Liver (tissue), 7 donors: ENCODE measurements at regions not wholly inside any gene's neighbourhood (a gene's known extent, or its start where the extent isn't known, plus 50 kb on each side); places are given as distances from the start of the nearest gene placed in this dataset.
"Not testable (repeated sequence)": the region's sequence is repeated elsewhere in the genome, so short reads cannot be mapped to it uniquely, and the experiment has no call there.

Source experiments
- DNase-seq: peaks from one replicate; pipeline ENCODE4 v3.0.0-alpha.2; 2017; ENCODE audit warnings: low spot score
- H3K27ac ChIP-seq, 2 donors: one replicate each; pipeline ENCODE4 v1.7.0; 2013; ENCODE audit warnings: inconsistent platforms in 2 of 2, low read length in 2 of 2, control low read depth in 1 of 2, low read depth in 1 of 2, mild to moderate bottlenecking in 1 of 2
- H3K27me3 ChIP-seq, 4 donors: one replicate each; pipeline versions ENCODE4 v1.6.1 to v1.7.0; 2013; ENCODE audit warnings: low read length in 3 of 4, inconsistent platforms in 1 of 4, mild to moderate bottlenecking in 1 of 4, moderate library complexity in 1 of 4; ENCODE audit not compliant: control insufficient read depth in 4 of 4, insufficient read depth in 4 of 4
- H3K36me3 ChIP-seq, 4 donors: one replicate each; pipeline versions ENCODE4 v1.6.1 to v1.7.0; 2013; ENCODE audit warnings: low read length in 3 of 4, mild to moderate bottlenecking in 3 of 4, low read depth in 1 of 4, moderate library complexity in 1 of 4; ENCODE audit not compliant: control insufficient read depth in 4 of 4, insufficient read depth in 3 of 4
- H3K4me1 ChIP-seq, 4 donors: one replicate each; pipeline versions ENCODE4 v1.6.1 to v1.7.0; 2013; ENCODE audit warnings: low read length in 3 of 4, mild to moderate bottlenecking in 3 of 4, moderate library complexity in 1 of 4; ENCODE audit not compliant: control insufficient read depth in 4 of 4, insufficient read depth in 4 of 4
- H3K4me3 ChIP-seq, 3 donors: one replicate each; pipeline versions ENCODE4 v1.6.1 to v1.7.0; 2013; ENCODE audit warnings: low read length in 3 of 3, control low read depth in 1 of 3, low read depth in 1 of 3, mild to moderate bottlenecking in 1 of 3
- H3K9ac ChIP-seq, 2 donors: one replicate each; pipeline ENCODE4 v1.7.0; 2013; ENCODE audit warnings: low read length in 2 of 2, mild to moderate bottlenecking in 2 of 2, moderate library complexity in 2 of 2, control low read depth in 1 of 2, low read depth in 1 of 2
- H3K9me3 ChIP-seq, 4 donors: one replicate each; pipeline versions ENCODE4 v1.6.1 to v1.7.0; 2013; ENCODE audit warnings: low read length in 3 of 4; ENCODE audit not compliant: control insufficient read depth in 4 of 4
- EGR1 ChIP-seq, 2 donors: IDR thresholded peaks; 2 replicates each; pipeline ENCODE4 v1.6.1; 2016 to 2018; ENCODE audit warnings: antibody characterized with exemption in 2 of 2, low read depth in 2 of 2
- HNF4G ChIP-seq: IDR thresholded peaks from 2 replicates; pipeline ENCODE4 v1.6.1; 2016; ENCODE audit warnings: antibody characterized with exemption
- JUND ChIP-seq, 2 donors: IDR thresholded peaks; 2 replicates each; pipeline ENCODE4 v1.6.1; 2016; ENCODE audit warnings: antibody characterized with exemption in 2 of 2
- YY1 ChIP-seq: IDR thresholded peaks from 2 replicates; pipeline ENCODE4 v1.6.1; 2016; ENCODE audit warnings: antibody characterized with exemption, mild to moderate bottlenecking
- WGBS: extraction: QIAGEN DNeasy Blood & Tissue Kit; methylation state at CpG from one replicate; pipeline ENCODE4 v1.1.7; 2013; 5-methylcytosine and 5-hydroxymethylcytosine counted together
- TF ChIP-seq, protein P1 (sequence below): IDR thresholded peaks from 2 replicates; pipeline ENCODE4 v1.6.1; 2016; ENCODE audit warnings: antibody characterized with exemption
- donor health status: healthy.
- donor health status: healthy.
- donor health status: healthy.
- donor health status: healthy.

DNA sequence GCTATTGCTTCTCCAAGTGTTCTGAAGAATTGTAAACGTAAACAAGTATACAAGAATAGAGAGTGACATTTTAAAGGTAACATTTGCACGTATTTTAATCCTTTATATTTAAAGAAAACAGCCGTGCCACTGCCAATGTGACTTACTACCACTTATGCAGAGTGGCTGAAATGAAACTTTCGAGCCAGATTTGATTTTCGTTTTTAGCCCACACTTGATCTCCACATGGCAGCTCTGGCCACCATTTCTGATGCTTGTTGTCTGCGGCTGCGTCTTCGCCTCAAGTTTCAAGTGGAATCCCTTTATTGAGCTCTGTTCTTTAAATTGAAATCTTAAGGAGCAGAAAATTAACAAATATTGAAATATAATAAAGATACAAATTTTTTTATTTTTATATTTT is 70.0 kb downstream of the ELAPOR2 start:
- WGBS: 81% methylated on average over 8 of the region's 8 CpGs
- Histone ChIP-seq H3K4me1 (no peaks in the 10 kb centered on the region), H3K9me3 (no peaks in the 10 kb centered on the region), H3K4me3 (no peak overlapping the region), H3K27ac (no peak overlapping the region), H3K9ac (no peak overlapping the region), H3K27me3 (no peaks in the 10 kb centered on the region), H3K36me3 (no peaks in the 10 kb centered on the region)
- no peak for DNase-seq
- TF ChIP-seq EGR1 (IDR thresholded peaks at IDR 0.05; ENCODE audit: low read depth in 2 of 2) (no peak), HNF4G (no peak), JUND (IDR thresholded peaks at IDR 0.05) (no peak), YY1 (no peak)
- TF ChIP-seq, protein P1, sequence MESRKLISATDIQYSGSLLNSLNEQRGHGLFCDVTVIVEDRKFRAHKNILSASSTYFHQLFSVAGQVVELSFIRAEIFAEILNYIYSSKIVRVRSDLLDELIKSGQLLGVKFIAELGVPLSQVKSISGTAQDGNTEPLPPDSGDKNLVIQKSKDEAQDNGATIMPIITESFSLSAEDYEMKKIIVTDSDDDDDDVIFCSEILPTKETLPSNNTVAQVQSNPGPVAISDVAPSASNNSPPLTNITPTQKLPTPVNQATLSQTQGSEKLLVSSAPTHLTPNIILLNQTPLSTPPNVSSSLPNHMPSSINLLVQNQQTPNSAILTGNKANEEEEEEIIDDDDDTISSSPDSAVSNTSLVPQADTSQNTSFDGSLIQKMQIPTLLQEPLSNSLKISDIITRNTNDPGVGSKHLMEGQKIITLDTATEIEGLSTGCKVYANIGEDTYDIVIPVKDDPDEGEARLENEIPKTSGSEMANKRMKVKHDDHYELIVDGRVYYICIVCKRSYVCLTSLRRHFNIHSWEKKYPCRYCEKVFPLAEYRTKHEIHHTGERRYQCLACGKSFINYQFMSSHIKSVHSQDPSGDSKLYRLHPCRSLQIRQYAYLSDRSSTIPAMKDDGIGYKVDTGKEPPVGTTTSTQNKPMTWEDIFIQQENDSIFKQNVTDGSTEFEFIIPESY: no peak

DNA sequence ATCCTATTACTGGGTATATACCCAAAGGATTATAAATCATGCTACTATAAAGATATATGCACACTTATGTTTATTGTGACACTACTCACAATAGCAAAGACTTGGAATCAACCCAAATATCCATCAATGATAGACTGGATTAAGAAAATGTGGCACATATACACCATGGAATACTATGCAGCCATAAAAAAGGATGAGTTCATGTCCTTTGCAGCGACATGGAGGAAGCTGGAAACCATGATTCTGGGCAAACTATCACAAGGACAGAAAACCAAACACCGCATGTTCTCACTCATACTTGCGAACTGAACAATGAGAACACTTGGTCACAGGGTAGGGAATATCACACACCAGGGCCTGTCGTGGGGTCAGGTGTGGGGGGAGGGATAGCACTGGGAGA is 71.6 kb downstream of the ELAPOR2 start:
- WGBS: 86% methylated on average over 4 of the region's 4 CpGs
- DNase-seq, H3K9me3 ChIP-seq, H3K9ac ChIP-seq, H3K4me3 ChIP-seq, H3K27ac ChIP-seq, H3K27me3 ChIP-seq, H3K4me1 ChIP-seq, H3K36me3 ChIP-seq: not testable (repeated sequence)

DNA sequence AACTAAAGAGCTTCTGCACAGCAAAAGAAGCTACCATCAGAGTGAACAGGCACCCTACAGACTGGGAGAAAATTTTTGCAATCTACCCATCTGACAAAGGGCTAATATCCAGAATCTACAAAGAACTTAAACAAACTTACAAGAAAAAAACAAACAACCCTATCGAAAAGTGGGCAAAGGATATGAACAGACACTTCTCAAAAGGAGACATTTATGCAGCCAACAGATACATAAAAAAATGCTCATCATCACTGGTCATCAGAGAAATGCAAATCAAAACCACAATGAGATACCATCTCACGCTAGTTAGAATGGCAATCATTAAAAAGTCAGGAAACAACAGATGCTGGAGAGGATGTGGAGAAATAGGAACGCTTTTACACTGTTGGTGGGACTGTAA is 72.1 kb downstream of the ELAPOR2 start:
- not testable (repeated sequence) for H3K9ac ChIP-seq, DNase-seq, H3K4me3 ChIP-seq, H3K27me3 ChIP-seq, H3K4me1 ChIP-seq, H3K9me3 ChIP-seq, H3K36me3 ChIP-seq, H3K27ac ChIP-seq
- 77% methylated on average over 3 of the region's 3 CpGs for WGBS

DNA sequence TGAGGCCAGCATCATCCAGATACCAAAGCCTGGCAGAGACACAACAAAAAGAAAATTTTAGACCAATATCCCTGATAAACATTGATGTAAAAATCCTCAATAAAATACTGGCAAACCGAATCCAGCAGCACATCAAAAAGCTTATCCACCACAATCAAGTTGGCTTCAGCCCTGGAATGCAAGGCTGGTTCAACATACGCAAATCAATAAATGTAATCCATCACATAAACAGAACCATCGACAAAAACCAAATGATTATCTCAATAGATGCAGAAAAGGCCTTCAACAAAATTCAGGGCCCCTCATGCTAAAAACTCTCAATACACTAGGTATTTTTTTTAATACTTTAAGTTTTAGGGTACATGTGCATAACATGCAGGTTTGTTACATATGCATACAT is 74.1 kb downstream of the ELAPOR2 start:
- not testable (repeated sequence) for DNase-seq, H3K9ac ChIP-seq, H3K4me3 ChIP-seq, H3K27me3 ChIP-seq, H3K36me3 ChIP-seq, H3K4me1 ChIP-seq, H3K27ac ChIP-seq, H3K9me3 ChIP-seq
- 87% methylated on average over 3 of the region's 3 CpGs for WGBS

DNA sequence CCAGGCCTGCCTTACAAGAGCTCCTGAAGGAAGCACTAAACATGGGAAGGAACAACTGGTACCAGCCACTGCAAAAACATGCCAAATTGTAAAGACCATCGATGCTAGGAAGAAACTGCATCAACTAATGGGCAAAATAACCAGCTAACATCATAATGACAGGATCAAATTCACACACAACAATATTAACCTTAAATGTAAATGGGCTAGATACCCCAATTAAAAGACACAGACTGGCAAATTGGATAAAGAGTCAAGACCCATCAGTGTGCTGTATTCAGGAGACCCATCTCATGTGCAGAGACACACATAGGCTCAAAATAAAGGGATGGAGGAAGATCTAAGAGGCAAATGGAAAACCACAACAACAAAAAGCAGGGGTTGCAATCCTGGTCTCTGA is 75.8 kb downstream of the ELAPOR2 start:
- H3K36me3 ChIP-seq, H3K9me3 ChIP-seq, H3K4me3 ChIP-seq, DNase-seq, H3K9ac ChIP-seq, H3K4me1 ChIP-seq, H3K27ac ChIP-seq, H3K27me3 ChIP-seq: not testable (repeated sequence)
- WGBS: 80% methylated on average over 1 of the region's 1 CpG

DNA sequence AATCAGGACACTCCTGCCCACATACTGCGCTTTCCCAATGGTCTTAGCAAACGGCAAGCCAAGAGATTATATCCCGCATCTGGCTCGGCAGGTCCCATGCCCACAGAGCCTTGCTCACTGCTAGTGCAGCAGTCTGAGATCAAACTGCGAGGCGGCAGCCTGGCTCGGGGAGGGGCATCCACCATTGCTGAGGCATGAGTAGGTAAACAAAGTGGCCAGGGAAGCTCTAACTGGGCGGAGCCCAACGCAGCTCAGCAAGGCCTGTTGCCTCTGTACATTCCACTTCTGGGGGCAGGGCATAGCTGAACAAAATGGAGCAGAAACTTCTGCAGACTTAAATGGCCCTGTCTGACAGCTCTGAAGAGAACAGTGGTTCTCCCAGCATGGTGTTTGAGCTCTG is 77.5 kb downstream of the ELAPOR2 start:
- H3K27me3 ChIP-seq, H3K27ac ChIP-seq, H3K9me3 ChIP-seq, H3K36me3 ChIP-seq, H3K9ac ChIP-seq, H3K4me1 ChIP-seq, H3K4me3 ChIP-seq, DNase-seq: not testable (repeated sequence)
- 75% methylated on average over 9 of the region's 9 CpGs for WGBS
